NCI-H446 (cell line): ENCODE measurements at regions not wholly inside any gene's neighbourhood (a gene's known extent, or its start where the extent isn't known, plus 50 kb on each side); places are given as distances from the start of the nearest gene placed in this dataset.

Experiments
- DNase-seq, 2 experiments: peaks; one replicate each; lab custom pipeline; 2025; lab: John Stamatoyannopoulos, UW

DNA sequence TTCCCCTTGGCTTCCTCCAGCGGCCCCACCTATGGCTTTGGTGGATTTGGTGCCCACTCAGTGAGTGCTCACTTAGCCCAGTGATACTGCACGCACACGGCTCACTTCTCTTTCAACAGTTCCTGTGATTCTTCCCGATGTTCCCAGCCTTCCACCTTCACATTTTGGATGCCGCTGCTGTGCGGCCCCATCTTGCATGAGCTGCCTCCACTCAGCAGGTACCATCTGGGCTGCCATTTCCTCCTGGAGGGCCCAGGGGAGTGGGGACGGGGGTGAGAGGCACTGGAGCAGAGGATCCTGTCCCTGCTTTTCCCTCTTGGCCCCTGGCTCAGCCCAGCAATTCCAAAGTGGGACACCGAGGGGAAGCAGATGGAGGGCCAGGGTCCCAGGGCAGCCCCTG is 323.3 kb upstream of the ZNF32 start:
- no peak for DNase-seq

DNA sequence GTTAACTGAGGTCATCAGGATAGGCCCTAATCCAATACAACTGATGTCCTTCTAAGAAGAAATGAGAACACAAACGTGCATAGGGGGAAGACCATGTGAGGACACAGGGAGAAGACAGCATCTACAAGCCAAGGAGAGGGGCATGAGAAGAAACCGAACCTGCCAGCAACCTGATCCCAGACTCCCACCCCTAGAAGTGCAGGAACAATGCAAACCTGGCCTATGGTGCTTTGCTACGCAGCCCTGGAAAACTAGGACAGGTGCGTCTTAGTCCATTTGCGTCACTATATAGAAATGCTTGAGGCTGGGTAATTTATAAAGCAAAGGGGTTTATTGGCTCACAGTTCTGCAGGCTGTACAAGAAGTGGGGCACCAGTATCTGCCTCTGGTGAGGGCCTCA is 322.6 kb upstream of the ZNF32 start:
- no peak for DNase-seq

DNA sequence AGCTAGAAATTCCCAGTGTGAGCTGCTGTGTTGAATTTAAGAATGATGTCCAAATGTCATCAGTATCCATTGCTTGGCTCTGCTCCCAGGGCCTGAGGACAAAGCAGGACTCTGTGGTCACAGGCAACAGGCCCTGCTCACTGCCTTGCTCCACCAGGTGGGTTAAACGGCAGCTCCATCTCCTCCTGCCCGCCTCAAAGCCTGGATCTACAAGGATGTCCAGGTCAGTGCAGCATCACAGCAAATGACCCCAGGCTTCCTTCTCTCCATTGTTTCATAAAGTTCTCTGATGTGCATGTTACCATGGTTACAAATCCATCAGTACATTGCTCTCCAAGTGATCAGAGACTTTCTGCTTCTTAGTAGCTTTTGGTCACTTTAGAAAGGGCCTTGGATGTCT is 322.0 kb upstream of the ZNF32 start:
- DNase-seq, result no peak

DNA sequence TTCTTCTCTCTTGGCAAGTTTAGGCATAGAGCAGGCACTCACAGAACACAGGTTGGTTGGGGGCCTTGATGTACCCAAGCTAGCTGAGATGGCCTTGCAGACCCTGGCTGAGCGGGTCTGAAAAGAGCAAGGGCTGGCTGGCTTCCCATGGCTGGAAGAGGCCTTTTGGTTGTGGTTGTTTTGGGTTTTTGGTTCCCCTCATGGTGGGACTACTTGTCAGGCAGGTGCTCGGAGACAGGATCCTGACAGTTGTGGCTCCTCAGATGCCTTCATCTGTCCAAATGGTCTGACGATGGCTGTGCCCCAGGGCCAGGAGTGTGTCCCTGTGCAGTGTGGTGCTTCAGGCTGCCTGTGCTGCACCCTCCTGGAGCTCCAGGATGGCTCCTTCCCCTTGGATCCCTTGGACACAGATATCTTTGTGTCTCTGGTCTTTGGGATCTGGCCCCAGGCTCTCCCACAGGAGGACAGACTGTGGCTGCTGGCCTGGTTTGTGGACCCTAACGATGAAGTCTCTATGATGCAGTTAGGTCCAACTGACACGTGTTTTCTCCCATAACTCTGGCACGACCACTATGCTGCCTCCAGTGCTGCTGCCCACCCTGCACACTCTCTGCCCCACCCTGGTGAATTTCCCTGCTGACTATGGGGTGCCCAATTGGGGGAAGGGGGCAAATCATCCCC is 321.5 kb upstream of the ZNF32 start:
- no peak for DNase-seq

DNA sequence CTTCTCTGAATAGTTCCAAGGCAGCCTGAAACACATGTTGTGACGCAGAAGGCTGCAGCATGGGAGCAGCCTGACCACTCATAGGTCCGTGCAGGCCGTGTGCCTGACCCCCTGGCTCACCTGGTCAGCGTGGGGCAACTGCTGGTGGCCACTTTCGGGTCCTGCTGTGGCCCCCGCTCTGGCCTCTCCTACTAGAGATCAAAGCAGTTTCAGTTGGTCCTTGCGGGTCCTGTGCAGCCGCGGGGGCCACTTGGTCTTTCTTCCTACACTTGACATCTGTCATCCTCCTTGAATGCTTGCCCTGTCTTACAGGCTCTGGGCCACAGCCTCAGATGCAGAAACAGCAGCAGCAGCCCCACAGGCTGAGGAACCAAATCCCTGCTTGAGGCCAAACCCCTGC is 320.8 kb upstream of the ZNF32 start:
- no peak for DNase-seq

DNA sequence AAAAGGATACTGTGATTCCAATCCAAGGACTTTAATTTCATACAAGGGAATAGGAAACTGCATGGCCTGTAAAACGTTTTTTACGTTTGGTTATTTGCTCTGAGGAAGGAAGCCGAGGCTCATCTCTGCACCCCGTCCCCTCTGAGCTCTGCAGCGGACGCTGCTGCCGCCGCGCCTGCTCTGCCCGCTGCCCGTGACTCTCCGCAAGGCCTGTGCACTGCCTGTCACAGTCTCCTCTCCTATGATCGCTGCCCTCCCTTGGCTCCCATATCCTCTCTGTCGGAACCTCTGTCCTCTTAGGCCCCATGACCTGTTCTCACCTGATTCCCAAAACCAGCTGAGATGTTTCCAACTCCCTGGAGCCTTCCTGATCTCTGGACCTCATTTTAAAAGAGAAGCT is 320.3 kb upstream of the ZNF32 start:
- no peak for DNase-seq

DNA sequence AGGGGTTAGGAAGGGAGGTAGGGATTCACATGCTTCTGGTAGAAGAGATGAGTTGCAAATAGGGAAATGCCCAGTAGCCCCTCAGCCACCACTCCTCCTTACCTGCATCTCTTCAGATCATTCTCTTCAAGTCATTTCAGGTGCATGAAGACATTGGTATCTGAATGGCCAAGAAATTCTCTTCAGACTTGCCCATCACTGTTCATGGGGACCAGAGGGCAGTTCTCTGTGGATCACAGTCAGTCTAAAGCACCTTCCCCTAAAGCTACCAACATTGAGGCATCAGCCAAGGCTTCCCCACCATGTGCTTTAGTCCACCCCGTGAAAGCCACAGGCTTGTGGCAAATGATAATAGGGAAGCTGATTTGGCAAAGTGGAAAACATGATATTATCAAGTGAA is 319.4 kb upstream of the ZNF32 start:
- DNase-seq, result no peak

DNA sequence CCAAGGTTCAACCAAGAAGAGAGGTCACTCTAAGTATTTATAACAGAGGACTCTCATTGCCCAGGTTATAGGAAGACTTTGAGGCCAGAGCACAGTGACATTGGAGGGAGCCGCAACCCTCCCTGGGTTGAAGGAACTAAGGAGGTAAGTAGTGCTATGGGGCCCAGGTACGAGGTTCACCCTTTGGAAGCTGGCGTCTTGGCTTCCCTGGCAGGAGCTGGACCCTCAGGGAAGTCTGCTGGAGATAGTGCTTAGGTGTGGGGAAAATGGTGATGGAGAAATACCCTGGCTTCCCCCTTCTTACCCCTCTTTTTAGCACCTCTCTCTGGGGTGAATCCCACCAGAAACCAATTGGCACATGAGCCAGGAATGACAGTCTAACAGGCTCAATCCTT is 317.9 kb upstream of the ZNF32 start:
- DNase-seq, result no peak

DNA sequence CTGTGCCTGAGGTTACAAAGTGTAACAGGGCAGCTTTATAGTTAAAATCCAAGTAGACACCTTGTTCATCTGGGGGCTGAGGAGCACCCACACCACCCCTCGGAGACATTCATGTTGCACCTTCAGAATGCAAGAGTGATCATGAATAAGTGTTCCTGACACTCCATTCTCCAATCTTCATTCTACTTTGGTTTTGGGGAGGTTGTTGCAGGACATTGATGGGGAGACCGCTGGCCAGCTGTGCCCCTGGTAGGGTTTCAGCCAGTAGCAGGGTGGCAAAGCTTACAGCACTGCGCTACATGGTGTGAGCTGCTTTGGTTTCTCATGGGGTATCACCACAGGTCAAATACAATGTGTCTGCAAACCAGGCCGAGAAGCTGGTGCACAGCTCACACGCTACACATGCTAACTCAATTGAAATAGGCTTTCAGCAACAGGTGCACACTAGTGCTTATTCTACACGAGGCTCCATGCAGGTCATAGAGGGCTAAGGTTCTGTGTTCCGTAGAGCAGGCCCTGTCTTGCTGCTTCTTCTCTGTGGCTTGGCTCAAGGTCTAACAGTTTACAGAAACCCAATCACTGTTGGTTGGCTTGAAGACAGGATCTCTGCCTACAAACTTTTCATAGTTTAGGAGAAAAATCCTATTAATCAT is 317.4 kb upstream of the ZNF32 start:
- DNase-seq, result no peak

DNA sequence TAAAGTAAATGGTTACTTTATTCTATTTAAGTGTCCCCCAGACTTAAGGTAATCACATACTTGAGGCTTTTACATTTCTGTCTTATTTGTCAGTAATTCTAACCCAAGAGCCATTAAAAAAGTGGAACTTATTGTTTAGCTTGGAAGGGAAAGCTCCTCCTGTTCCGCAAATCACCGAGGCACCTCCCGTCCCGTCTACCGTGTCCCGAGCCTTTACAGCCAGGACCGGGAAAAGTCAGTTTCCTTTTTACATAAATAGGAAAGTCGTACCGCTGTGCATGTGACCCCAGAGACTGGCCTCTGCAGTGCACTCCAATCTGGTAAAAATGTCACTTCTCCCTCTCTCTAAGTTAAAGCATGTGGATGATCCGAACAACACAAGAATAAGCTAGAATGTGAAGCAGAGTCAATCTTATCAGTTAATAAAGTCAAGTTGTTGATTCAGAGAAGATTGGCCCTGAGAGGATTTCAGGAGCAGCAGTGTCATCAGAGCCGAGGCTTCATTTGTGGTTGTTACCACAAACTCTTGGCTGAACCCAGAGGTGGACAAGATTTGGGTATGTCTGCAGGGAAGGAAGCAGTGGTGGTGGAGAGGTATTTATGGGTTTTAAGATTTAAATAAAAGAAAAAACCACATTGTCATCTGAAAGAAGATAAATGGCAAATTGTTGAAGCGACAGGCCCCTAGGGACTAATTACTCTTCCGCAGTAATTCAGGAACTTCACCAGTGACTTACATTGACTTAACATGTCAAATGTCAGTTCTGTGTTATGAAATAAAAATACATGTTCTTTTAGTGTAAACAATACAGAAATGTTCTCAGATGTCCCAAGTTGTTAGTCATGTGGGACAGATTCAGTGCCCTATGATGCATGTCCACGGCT is 316.6 kb upstream of the ZNF32 start:
- no peak for DNase-seq

DNA sequence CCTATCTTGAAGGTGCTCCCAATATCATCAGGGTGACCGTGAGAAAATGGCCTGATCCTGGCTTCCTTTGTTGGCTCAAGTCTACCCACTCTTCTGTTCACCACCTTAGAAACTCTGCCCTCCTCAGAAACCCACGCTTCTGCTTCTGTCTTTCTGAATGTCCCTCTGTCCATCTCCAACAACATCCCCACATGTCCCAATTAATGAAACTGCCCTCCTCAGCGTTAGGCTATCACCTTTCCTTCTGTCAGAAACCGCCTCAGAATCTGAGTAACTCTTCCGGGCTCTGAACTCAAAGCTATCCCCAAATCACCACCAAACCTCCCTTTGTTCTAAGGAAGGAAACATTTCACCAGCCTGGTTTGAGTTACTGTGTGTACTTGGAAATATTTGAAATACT is 315.8 kb upstream of the ZNF32 start:
- DNase-seq, result no peak

DNA sequence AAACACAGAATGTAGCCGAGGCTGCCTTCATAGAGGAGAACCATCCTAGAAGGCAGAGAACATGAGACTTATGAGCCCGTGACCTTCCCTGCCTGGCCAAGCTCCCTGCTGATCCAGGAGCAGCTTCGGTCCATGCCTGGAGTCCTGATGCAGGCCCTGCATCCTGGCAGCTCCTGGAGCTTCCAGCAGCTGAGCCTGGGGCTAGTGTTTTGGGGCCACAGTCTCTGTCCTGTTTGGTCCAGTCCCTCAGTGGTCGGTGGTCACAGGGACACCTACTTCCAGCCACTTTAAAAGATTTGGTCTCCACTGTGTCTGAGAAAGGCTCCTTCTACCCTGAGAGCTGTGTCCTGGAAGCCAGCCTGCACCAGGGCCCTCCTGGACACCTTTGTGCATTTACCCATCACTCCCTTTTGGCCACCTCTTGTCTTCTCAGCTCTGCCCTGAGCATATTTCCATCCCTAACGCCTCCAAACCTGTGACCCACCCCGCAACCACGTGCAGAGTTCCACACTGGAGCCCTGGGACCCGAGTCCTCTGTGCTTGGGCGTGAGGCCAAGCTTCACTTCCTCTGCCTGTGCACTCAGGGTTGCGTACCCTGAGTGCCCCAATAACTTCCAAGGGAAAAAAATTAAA is 315.2 kb upstream of the ZNF32 start:
- no peak for DNase-seq

DNA sequence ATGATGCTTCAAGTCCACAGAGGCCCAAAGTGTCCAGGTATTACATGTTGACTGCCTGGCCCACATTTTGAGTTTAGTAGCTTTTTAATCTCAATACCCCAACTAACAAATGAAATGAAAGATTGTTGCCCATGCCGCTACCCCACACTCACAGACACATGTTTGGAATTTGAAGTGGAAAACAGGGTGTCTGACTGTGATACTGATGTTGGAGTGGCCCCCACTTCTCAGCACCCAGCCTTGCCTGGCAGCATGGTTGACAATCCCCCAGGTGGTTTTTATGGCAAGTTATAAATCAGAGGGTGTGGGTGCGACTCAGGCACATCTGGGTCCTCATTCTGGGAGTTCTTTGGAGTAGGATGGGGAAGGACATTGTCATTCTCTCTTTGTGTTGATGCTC is 314.7 kb upstream of the ZNF32 start:
- no peak for DNase-seq

DNA sequence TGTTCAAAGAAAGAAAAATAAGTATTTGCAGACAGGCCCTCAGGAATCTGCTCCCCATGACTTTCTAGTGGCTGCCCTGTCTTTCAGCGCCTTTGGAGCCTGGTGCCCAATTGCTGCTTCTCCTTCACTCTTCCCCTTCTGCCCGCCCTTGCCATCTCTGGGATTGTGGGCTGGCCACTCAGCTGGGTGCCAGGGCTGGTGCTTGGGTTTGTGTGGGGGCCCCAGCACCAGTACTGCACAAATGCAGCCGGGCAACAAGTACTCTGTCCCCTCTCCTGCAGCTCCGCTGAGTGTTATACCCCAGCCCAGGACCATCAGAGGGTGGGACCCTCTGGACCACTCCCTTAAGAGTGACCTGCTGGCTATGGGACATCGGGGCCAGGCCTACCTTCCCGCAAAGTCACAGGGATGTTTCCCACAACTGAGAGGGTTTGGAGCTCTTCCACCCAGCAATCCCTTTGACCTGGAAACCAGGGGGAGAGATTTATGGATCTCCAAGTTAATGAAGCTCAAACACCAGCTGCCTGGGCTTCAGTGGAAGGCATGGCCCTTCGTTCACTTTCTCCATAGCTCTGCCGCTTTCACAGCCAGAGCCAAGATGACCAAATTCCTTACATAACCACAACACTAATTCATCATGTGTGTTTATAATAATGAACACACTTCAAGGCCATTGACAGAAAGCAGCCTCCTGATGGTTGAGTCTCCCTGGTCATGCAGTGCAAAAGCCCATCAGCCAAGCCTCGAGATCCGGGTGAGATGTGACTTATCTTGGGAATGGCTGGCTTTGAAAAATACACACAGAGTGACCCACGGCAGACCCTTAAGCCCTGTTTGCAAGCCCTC is 313.9 kb upstream of the ZNF32 start:
- no peak for DNase-seq

DNA sequence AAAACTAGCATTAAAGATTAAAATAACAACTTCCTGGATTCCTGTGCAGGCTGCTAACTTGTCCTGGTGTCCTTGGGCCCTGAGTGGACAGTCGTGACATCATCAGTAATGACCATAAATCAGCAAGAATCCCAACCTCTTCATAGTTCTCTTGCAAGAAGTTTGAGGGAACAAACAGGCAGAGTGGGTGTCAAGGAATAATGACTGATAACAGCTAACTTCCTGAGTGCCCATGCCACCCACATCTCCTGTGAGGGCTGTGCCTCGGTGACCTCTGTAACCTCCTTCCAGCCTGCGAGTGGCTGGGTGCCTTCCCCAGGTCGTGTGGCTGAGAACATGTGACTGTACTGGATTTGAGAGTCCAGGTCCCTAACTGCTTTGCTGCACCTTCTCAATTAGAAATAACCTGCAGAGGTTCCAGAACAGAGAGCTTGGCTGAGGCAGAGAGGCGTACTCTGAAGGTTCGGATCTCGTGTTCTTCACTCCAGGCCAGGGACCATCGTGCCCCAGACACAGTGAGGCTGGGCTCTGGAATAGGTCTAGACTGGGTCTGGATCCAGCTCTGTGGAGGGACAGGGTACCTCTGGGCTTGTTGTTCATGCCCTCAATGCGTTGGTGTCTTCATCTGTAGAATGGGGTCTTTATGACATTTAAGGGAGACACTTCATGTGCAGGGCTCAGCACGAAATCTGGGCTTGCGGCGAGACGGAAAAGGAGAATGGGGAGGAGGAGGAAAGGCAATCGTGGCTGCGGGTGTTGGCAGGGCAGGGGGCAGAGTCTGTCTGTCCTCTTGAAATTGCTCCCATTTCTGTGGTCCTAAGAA is 313.1 kb upstream of the ZNF32 start:
- DNase-seq, result no peak

DNA sequence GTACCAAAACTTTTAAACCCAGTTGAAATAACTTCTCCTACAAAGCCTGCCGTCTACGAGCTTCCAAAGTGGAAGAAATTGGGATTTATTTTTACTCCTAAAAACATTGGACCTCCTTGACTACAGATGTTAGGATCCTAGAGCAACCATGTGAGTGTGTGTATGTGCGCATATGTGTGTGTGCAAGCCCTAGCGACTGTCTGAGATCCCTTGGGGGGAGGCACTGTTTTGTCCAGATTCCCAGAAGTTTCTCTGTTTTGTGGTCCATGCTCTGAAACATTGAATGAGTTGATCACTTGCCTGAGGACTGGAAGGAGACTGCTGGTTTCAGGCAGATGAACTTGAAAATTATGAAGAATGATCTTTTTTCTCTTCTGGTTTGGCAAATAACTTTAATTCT is 312.3 kb upstream of the ZNF32 start:
- no peak for DNase-seq

DNA sequence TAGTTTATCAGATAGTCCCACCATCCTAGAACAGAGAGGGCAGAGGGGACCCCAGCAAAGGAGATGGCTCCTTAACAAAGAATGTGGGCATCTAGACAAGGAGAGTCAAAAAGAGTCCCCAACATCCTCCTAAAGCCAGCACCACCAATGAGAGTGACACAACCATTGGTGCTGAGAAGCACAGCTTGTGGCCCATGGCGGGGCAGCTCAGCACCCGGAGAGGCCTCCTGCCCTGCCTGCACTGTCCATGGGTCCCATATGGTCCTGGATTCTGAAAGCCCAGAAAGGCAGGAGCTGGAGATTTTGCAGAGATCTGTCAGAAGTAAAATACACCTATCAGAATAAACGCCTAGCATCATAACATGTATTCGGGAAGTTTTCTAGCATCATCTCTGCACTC is 311.8 kb upstream of the ZNF32 start:
- no peak for DNase-seq

DNA sequence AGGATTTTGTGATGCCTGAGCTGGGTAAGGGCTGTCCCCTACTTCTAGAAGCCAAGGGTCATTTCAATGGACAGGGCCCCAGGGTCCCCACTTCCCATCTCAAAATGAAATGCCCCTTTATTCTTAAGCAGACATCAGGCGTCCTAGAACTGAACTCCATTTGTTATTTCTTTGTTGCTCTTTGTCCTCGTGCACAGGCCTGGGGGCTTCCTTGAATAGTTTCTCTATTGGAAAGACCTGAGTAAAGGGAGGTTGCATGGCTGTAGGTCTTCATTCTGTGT is 311.4 kb upstream of the ZNF32 start:
- no peak for DNase-seq

DNA sequence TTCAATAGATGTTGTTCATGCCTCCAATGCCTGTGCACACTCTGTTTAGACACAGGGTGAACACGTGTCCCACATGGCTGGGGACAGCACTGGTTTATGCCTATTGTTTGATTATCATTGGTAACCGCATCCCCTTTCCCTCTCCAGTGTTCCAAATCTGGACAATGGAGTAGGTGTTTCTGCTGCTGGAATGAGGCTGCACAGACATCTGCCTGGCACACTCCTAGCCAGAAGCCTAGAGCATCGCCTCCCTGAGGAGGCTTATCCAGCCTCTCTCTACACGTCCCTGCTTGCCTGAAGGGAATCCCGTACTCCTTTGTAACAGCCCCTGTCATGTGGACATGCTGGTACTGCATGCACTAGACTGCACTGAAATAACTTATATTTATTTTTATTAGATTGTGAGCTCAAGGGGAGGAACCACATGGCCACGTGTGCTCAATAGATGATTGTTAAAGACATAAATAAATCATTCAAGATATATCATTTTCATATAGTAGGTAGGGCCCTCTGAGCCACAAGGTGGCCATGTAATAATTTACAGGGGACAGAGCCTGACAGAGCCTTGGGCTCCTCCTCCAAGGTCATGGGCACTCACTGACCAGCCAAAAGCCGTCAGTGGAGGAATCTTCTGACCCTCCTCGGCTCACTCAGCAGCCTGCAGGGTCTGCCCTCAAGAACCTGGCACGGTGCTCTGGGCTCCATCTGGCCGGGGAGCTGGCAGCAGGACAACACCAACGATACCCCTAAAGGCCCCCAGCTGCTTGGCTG is 310.9 kb upstream of the ZNF32 start:
- DNase-seq, result no peak

DNA sequence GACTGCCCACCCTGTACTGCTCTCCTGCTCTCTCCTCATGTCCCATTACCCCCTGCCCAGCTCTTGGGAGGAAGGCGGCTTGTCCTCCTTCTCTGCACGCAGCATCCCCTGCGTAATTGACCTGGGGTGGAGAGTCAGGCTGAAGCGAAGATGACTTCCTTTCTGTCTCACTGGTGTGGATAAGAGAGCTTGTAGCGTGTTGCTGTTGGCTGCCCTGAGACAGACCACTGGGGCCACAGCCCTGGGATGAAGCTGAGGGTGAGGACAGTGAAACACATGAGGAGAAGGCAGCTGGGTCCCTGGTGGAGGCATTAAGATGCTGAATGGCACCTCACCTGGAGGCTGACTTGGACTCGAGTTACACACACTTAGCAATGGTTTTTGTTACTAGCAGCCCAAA is 310.3 kb upstream of the ZNF32 start:
- DNase-seq, result no peak
